Nephron (organoid): ENCODE measurements at regions not wholly inside any gene's neighbourhood (a gene's known extent, or its start where the extent isn't known, plus 50 kb on each side); places are given as distances from the start of the nearest gene placed in this dataset.
A peak's percentile ranks its signal among the peaks of the same experiment; 100 is the strongest.

Experiments
- H3K27ac Mint-ChIP-seq, 3 experiments: 2 replicates each; pipeline ENCODE4 v1.8.0; 2020; ENCODE audit warnings: mixed read lengths in 3 of 3, mild to moderate bottlenecking in 2 of 3, moderate library complexity in 1 of 3
- H3K27me3 Mint-ChIP-seq: 2 replicates; pipeline ENCODE4 v1.8.0; 2021; ENCODE audit warnings: low read depth, mild to moderate bottlenecking, moderate library complexity, mixed read lengths
- H3K36me3 Mint-ChIP-seq: 2 replicates; pipeline ENCODE4 v1.8.0; 2020; ENCODE audit warnings: low read depth, mixed read lengths
- H3K4me1 Mint-ChIP-seq: 2 replicates; pipeline ENCODE4 v1.8.0; 2020; ENCODE audit warnings: mixed read lengths
- H3K4me3 Mint-ChIP-seq, 3 experiments: 2 replicates each; pipeline ENCODE4 v1.8.0; 2020; ENCODE audit warnings: mild to moderate bottlenecking in 3 of 3, mixed read lengths in 3 of 3, moderate library complexity in 2 of 3
- H3K9me3 Mint-ChIP-seq: 2 replicates; pipeline ENCODE4 v1.8.0; 2020; ENCODE audit warnings: mixed read lengths
- TF ChIP-seq, protein P1 (sequence below), 3 experiments: fragments of 200-600 bp; sonication (generic); IDR thresholded peaks; one replicate each; pipeline ENCODE4 v1.5.0; 2021; ENCODE audit warnings: antibody characterized with exemption in 3 of 3; ENCODE audit not compliant: unreplicated experiment in 3 of 3

DNA sequence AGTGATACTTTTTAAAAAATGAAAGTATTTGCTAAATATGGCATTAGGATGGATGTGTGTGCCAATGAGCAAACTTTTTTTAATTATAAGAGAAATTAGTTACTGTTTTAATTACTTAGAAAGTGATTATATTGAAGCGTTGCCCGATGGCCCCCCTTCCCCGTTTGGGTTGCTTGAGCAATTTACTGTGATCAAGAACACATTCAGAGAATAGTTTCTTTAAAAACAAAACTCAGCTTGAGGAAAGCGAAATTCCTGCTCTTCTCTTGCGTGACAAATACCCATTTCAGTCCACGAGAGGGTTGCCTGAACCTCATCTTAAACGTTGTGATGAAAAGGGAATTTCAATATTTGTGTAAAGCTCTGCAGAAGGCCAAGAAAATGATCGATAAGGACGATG is 234.1 kb downstream of the GATA3 start:
- TF ChIP-seq, protein P1, sequence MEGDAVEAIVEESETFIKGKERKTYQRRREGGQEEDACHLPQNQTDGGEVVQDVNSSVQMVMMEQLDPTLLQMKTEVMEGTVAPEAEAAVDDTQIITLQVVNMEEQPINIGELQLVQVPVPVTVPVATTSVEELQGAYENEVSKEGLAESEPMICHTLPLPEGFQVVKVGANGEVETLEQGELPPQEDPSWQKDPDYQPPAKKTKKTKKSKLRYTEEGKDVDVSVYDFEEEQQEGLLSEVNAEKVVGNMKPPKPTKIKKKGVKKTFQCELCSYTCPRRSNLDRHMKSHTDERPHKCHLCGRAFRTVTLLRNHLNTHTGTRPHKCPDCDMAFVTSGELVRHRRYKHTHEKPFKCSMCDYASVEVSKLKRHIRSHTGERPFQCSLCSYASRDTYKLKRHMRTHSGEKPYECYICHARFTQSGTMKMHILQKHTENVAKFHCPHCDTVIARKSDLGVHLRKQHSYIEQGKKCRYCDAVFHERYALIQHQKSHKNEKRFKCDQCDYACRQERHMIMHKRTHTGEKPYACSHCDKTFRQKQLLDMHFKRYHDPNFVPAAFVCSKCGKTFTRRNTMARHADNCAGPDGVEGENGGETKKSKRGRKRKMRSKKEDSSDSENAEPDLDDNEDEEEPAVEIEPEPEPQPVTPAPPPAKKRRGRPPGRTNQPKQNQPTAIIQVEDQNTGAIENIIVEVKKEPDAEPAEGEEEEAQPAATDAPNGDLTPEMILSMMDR (IDR thresholded peaks at IDR 0.05; ENCODE audit: unreplicated experiment in 3 of 3) = no peak
- no peaks in the 10 kb centered on the region for H3K36me3 Mint-ChIP-seq
- no peak overlapping the region for H3K27ac Mint-ChIP-seq

GRCh38 chr10:8289186-8289924 is 234.9 kb downstream of the GATA3 start:
- H3K27ac Mint-ChIP-seq = no peak overlapping the region
- H3K36me3 Mint-ChIP-seq = no peaks in the 10 kb centered on the region
- TF ChIP-seq, protein P1 (IDR thresholded peaks at IDR 0.05; ENCODE audit: unreplicated experiment in 3 of 3) = no peak
- H3K27me3 Mint-ChIP-seq = peaks cover 20% of the 10 kb centered on the region
- H3K4me1 Mint-ChIP-seq = no peaks in the 10 kb centered on the region
- no peak overlapping the region for H3K4me3 Mint-ChIP-seq
- no peaks in the 10 kb centered on the region for H3K9me3 Mint-ChIP-seq

More for the DNA sequence above, 234.1 kb downstream of the GATA3 start:
- Mint-ChIP-seq H3K4me3 (no peak overlapping the region), H3K9me3 (no peaks in the 10 kb centered on the region), H3K4me1 (no peaks in the 10 kb centered on the region), H3K27me3 (peaks cover 23% of the 10 kb centered on the region)

- Mint-ChIP-seq H3K27me3 (peaks cover 59% of the 10 kb centered on the region), H3K9me3 (no peaks in the 10 kb centered on the region), H3K36me3 (no peaks in the 10 kb centered on the region), H3K27ac (no peak overlapping the region), H3K4me3 (no peak overlapping the region), H3K4me1 (no peaks in the 10 kb centered on the region)
- TF ChIP-seq, protein P1 (IDR thresholded peaks at IDR 0.05; ENCODE audit: unreplicated experiment in 3 of 3) = no peak
Observed at GRCh38 chr10:8294779-8295178, 240.3 kb downstream of the GATA3 start.

- Mint-ChIP-seq H3K9me3 (no peaks in the 10 kb centered on the region), H3K27me3 (peaks cover 58% of the 10 kb centered on the region), H3K27ac (no peak overlapping the region), H3K36me3 (no peaks in the 10 kb centered on the region), H3K4me3 (no peak overlapping the region), H3K4me1 (no peaks in the 10 kb centered on the region)
- TF ChIP-seq, protein P1 (IDR thresholded peaks at IDR 0.05; ENCODE audit: unreplicated experiment in 3 of 3) = no peak
Observed at GRCh38 chr10:8295311-8295710, 240.8 kb downstream of the GATA3 start.

DNA sequence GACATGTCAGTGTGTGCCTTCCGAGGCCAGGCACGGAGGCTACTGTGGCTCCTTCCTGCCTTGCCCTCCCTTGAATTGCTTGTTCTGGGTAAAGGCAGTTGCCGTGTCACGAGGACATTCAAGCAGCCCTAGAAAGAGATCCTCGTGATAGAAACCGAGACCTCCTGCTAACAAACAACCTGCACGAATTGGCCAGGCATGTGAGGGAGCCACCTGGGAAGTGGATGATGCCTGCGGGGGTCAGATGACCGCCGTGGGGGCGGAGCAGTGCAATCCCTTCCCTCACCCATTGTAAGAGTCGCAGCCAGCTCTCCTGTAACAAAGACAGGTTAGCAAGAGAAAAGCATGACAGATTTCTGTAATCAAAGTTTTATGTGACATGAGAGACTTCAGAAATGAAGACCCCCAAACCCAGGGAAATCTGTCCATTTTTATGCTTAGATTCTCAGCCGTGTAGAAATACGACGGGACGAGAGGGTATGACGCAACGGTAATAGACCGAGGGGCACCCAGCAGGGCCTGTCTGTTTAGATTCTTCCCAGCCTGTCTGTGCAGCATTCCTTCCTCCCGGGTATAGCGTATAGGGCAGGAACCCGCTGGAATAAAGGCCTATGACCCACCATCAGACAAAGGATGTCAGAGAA is 241.7 kb downstream of the GATA3 start:
- H3K36me3 Mint-ChIP-seq = no peaks in the 10 kb centered on the region

More for the DNA sequence above, 241.7 kb downstream of the GATA3 start:
- no peaks in the 10 kb centered on the region for H3K4me1 Mint-ChIP-seq
- TF ChIP-seq, protein P1 (IDR thresholded peaks at IDR 0.05; ENCODE audit: unreplicated experiment in 3 of 3) = no peak
- no peaks in the 10 kb centered on the region for H3K9me3 Mint-ChIP-seq
- peak overlapping the region in 1 of 3 experiments; percentile 60 for H3K4me3 Mint-ChIP-seq
- peaks cover 66% of the 10 kb centered on the region for H3K27me3 Mint-ChIP-seq
- H3K27ac Mint-ChIP-seq = no peak overlapping the region
